OCI-LY7 (cell line): ENCODE measurements at regions not wholly inside any gene's neighbourhood (a gene's known extent, or its start where the extent isn't known, plus 50 kb on each side); places are given as distances from the start of the nearest gene placed in this dataset.

Experiments
- BruUV-seq: library from RNA; stranded (reverse); fragments of 400-500 nt; replicated peaks from 2 replicates; lab custom pipeline; 2021; lab: Mats Ljungman, UMichigan
- CTCF ChIA-PET: fragments of 300-600 bp; sonication (Branson Sonifier 250); formaldehyde crosslinking; loops from one replicate; lab custom pipeline; 2022; ENCODE audit warnings: antibody characterized with exemption; ENCODE audit not compliant: unreplicated experiment; lab: Charles Lee
- POLR2A ChIA-PET: fragments of 300-600 bp; sonication (Branson Sonifier 250); formaldehyde crosslinking; loops from one replicate; lab custom pipeline; 2022; ENCODE audit warnings: antibody characterized with exemption; lab: Charles Lee
- DNase-seq: peaks from one replicate; pipeline ENCODE4 v3.0.0-alpha.2; 2015; ENCODE audit warnings: low spot score
- H2AFZ ChIP-seq: fragments of 200-600 bp; sonication (generic), shearing (Covaris generic); 2 replicates; pipeline ENCODE4 v1.6.1; 2014; ENCODE audit warnings: mild to moderate bottlenecking, antibody characterized with exemption, low read length, moderate library complexity
- H3K27ac ChIP-seq: fragments of 200-600 bp; sonication (generic); 2 replicates; pipeline ENCODE4 v1.5.1; 2014; ENCODE audit warnings: mixed run types, low read depth, mild to moderate bottlenecking, moderate library complexity, low read length, inconsistent platforms; ENCODE audit not compliant: poor library complexity, severe bottlenecking
- H3K36me3 ChIP-seq: fragments of 200-600 bp; sonication (generic); 2 replicates; pipeline ENCODE4 v1.6.1; 2014; ENCODE audit warnings: mild to moderate bottlenecking, antibody characterized with exemption, low read length, moderate library complexity, mixed read lengths; ENCODE audit not compliant: insufficient read depth
- H3K4me1 ChIP-seq: fragments of 200-600 bp; sonication (generic); 2 replicates; pipeline ENCODE4 v1.5.1; 2014; ENCODE audit warnings: mild to moderate bottlenecking, low read length; ENCODE audit not compliant: insufficient read depth, poor library complexity, severe bottlenecking
- H3K4me2 ChIP-seq: fragments of 200-600 bp; sonication (generic); 2 replicates; pipeline ENCODE4 v1.6.1; 2014; ENCODE audit warnings: mild to moderate bottlenecking, low read length
- H3K4me3 ChIP-seq: fragments of 200-600 bp; sonication (generic); 2 replicates; pipeline ENCODE4 v1.5.1; 2014; ENCODE audit warnings: mild to moderate bottlenecking, low read depth, low read length; ENCODE audit not compliant: poor library complexity, severe bottlenecking
- H3K79me2 ChIP-seq: fragments of 200-600 bp; sonication (generic); 2 replicates; pipeline ENCODE4 v1.6.1; 2016; ENCODE audit warnings: low read depth, mild to moderate bottlenecking, low read length, moderate library complexity, mixed read lengths; ENCODE audit not compliant: insufficient read depth
- H3K9me2 ChIP-seq: fragments of 200-600 bp; sonication (generic); 2 replicates; pipeline ENCODE4 v1.6.1; 2016; ENCODE audit warnings: mild to moderate bottlenecking, low read length, mixed read lengths; ENCODE audit not compliant: insufficient read depth
- H3K9me3 ChIP-seq: fragments of 200-600 bp; sonication (generic); 2 replicates; pipeline ENCODE4 v1.6.1; 2014; ENCODE audit warnings: mild to moderate bottlenecking, mixed run types, low read length, mixed read lengths
- H4K20me1 ChIP-seq: fragments of 200-600 bp; sonication (generic); 2 replicates; pipeline ENCODE4 v1.6.1; 2014; ENCODE audit warnings: mild to moderate bottlenecking, antibody characterized with exemption, low read length, moderate library complexity, mixed read lengths; ENCODE audit not compliant: insufficient read depth
- EZH2phosphoT487 ChIP-seq: fragments of 200-600 bp; sonication (generic); IDR thresholded peaks from 2 replicates; pipeline ENCODE4 v1.6.1; 2018; ENCODE audit warnings: low read depth, borderline replicate concordance, mild to moderate bottlenecking, mixed run types, antibody characterized with exemption, low read length, moderate library complexity, mixed read lengths
- intact Hi-C: fragments of 100-400 bp; cut with micrococcal nuclease; formaldehyde crosslinking; loops from one replicate; pipeline ENCODE4 v1.10.0; 2022; ENCODE audit not compliant: unreplicated experiment
- TF ChIP-seq, protein P1 (sequence below): fragments of 200-600 bp; sonication (generic); conservative IDR thresholded peaks from 2 replicates; pipeline ENCODE4 v1.5.1; 2014; ENCODE audit warnings: mild to moderate bottlenecking, antibody characterized with exemption, low read length, moderate library complexity, mixed read lengths

GRCh38 chr18:70982292-70982691, 693.4 kb downstream of the SOCS6 start:
- H4K20me1 ChIP-seq: no peaks in the 10 kb centered on the region
- POLR2A ChIA-PET: no interaction called here
- no peak overlapping the region for H3K27ac ChIP-seq
- no peak overlapping the region for H3K4me3 ChIP-seq
- no peak for TF ChIP-seq EZH2phosphoT487
- TF ChIP-seq, protein P1, sequence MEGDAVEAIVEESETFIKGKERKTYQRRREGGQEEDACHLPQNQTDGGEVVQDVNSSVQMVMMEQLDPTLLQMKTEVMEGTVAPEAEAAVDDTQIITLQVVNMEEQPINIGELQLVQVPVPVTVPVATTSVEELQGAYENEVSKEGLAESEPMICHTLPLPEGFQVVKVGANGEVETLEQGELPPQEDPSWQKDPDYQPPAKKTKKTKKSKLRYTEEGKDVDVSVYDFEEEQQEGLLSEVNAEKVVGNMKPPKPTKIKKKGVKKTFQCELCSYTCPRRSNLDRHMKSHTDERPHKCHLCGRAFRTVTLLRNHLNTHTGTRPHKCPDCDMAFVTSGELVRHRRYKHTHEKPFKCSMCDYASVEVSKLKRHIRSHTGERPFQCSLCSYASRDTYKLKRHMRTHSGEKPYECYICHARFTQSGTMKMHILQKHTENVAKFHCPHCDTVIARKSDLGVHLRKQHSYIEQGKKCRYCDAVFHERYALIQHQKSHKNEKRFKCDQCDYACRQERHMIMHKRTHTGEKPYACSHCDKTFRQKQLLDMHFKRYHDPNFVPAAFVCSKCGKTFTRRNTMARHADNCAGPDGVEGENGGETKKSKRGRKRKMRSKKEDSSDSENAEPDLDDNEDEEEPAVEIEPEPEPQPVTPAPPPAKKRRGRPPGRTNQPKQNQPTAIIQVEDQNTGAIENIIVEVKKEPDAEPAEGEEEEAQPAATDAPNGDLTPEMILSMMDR: no peak
- intact Hi-C loops: no loop called here
- H3K4me1 ChIP-seq: no peaks in the 10 kb centered on the region
- H3K9me3 ChIP-seq: no peaks in the 10 kb centered on the region
- no peak overlapping the region for H2AFZ ChIP-seq
- no peaks in the 10 kb centered on the region for H3K9me2 ChIP-seq
- BruUV-seq: no TSS peak
- DNase-seq: no peak
- H3K4me2 ChIP-seq: no peak overlapping the region
- no peaks in the 10 kb centered on the region for H3K79me2 ChIP-seq
- H3K36me3 ChIP-seq: no peaks in the 10 kb centered on the region
- CTCF ChIA-PET: no interaction called here

DNA sequence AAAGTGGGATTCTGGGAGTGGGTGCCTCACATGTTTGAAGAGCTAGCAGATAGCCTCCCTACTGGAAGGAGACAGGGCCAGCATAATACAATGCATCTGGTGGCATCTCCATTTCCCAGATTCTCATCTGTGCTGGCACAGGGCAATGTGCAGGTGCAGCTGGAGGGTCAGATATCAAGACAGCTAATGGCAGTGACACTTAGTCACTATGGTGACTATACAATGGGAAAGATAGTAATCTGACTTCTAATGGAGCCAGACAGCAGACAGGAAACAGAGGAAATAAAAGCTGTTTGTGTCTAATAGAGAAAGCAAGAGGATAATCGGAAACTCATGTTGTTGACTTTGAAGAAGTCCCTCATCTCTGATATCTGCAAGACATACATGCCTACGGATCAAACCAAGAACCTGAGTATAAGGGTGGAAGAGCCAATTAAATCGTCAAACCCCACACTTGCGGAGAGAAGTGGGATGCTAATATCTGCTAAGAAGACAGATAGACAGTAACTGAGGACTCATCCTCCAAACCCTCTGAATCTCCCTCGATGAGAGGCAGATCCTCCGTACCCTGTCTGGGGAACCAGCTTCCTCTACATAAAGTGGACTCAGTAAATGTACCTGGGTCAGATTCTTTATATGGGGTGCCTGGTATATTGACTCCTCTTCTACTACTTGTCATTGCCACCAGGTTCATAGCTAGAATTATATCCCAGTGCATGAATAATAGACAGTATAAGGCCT, 692.7 kb downstream of the SOCS6 start:
- H3K9me3 ChIP-seq: no peaks in the 10 kb centered on the region
- no peaks in the 10 kb centered on the region for H4K20me1 ChIP-seq
- no peaks in the 10 kb centered on the region for H3K4me1 ChIP-seq
- H2AFZ ChIP-seq: no peak overlapping the region
- H3K4me2 ChIP-seq: no peak overlapping the region
- no TSS peak for BruUV-seq
- ChIA-PET CTCF (no interaction called here), POLR2A (no interaction called here)
- intact Hi-C loops: no loop called here
- H3K4me3 ChIP-seq: no peak overlapping the region
- no peak for TF ChIP-seq EZH2phosphoT487
- H3K79me2 ChIP-seq: no peaks in the 10 kb centered on the region
- no peaks in the 10 kb centered on the region for H3K36me3 ChIP-seq
- DNase-seq: no peak
- no peaks in the 10 kb centered on the region for H3K9me2 ChIP-seq
- no peak overlapping the region for H3K27ac ChIP-seq

DNA sequence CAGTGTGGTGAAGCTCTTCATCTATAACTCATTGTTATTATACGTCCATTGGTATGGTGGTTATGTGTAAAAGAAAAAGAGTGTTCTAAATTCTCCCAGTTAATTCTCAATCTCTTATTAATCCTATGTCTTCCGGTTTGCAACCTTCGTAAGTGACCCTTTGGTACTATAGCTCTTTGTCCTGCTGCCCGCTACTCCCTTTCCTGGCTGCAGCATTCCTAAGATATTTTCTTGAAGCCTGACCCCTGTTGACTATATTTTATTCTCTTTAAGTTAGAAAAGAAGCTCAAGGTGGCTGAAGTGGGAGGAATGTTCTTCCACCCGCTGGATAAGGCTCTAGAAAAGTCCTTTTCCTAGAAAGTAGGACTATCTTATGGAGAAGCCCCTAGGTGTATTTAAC, 684.8 kb downstream of the SOCS6 start:
- Histone ChIP-seq H4K20me1 (no peaks in the 10 kb centered on the region), H3K9me2 (no peaks in the 10 kb centered on the region), H3K9me3 (no peaks in the 10 kb centered on the region), H3K79me2 (no peaks in the 10 kb centered on the region), H3K4me1 (no peaks in the 10 kb centered on the region), H3K27ac (no peak overlapping the region), H3K4me2 (no peak overlapping the region), H3K36me3 (no peaks in the 10 kb centered on the region), H3K4me3 (no peak overlapping the region), H2AFZ (no peak overlapping the region)
- POLR2A ChIA-PET: no interaction called here
- CTCF ChIA-PET: no interaction called here
- TF ChIP-seq, protein P1: no peak
- no peak for TF ChIP-seq EZH2phosphoT487
- intact Hi-C loops: no loop called here
- no peak for DNase-seq
- BruUV-seq: no TSS peak
